Liver (tissue), 8 donors: ENCODE measurements at regions not wholly inside any gene's neighbourhood (a gene's known extent, or its start where the extent isn't known, plus 50 kb on each side); places are given as distances from the start of the nearest gene placed in this dataset.

Experiments used
- DNase-seq: peaks from one replicate; pipeline ENCODE4 v3.0.0-alpha.2; 2017; ENCODE audit warnings: low spot score
- H3K27ac ChIP-seq, 2 donors: one replicate each; pipeline ENCODE4 v1.7.0; 2013; ENCODE audit warnings: inconsistent platforms in 2 of 2, low read length in 2 of 2, control low read depth in 1 of 2, low read depth in 1 of 2, mild to moderate bottlenecking in 1 of 2
- H3K27me3 ChIP-seq, 4 donors: one replicate each; pipeline versions ENCODE4 v1.6.1 to v1.7.0; 2013; ENCODE audit warnings: low read length in 3 of 4, inconsistent platforms in 1 of 4, mild to moderate bottlenecking in 1 of 4, moderate library complexity in 1 of 4; ENCODE audit not compliant: control insufficient read depth in 4 of 4, insufficient read depth in 4 of 4
- H3K36me3 ChIP-seq, 4 donors: one replicate each; pipeline versions ENCODE4 v1.6.1 to v1.7.0; 2013; ENCODE audit warnings: low read length in 3 of 4, mild to moderate bottlenecking in 3 of 4, low read depth in 1 of 4, moderate library complexity in 1 of 4; ENCODE audit not compliant: control insufficient read depth in 4 of 4, insufficient read depth in 3 of 4
- H3K4me1 ChIP-seq, 4 donors: one replicate each; pipeline versions ENCODE4 v1.6.1 to v1.7.0; 2013; ENCODE audit warnings: low read length in 3 of 4, mild to moderate bottlenecking in 3 of 4, moderate library complexity in 1 of 4; ENCODE audit not compliant: control insufficient read depth in 4 of 4, insufficient read depth in 4 of 4
- H3K4me3 ChIP-seq, 3 donors: one replicate each; pipeline versions ENCODE4 v1.6.1 to v1.7.0; 2013; ENCODE audit warnings: low read length in 3 of 3, control low read depth in 1 of 3, low read depth in 1 of 3, mild to moderate bottlenecking in 1 of 3
- H3K9ac ChIP-seq, 2 donors: one replicate each; pipeline ENCODE4 v1.7.0; 2013; ENCODE audit warnings: low read length in 2 of 2, mild to moderate bottlenecking in 2 of 2, moderate library complexity in 2 of 2, control low read depth in 1 of 2, low read depth in 1 of 2
- H3K9me3 ChIP-seq, 4 donors: one replicate each; pipeline versions ENCODE4 v1.6.1 to v1.7.0; 2013; ENCODE audit warnings: low read length in 3 of 4; ENCODE audit not compliant: control insufficient read depth in 4 of 4
- ATF3 ChIP-seq: IDR thresholded peaks from 2 replicates; pipeline ENCODE4 v1.6.1; 2016; ENCODE audit warnings: antibody characterized with exemption
- EGR1 ChIP-seq, 2 donors: IDR thresholded peaks; 2 replicates each; pipeline ENCODE4 v1.6.1; 2016 to 2018; ENCODE audit warnings: antibody characterized with exemption in 2 of 2, low read depth in 2 of 2
- FOXA1 ChIP-seq: IDR thresholded peaks from 2 replicates; pipeline ENCODE4 v1.6.1; 2016; ENCODE audit warnings: antibody characterized with exemption
- FOXA2 ChIP-seq: IDR thresholded peaks from 2 replicates; pipeline ENCODE4 v1.6.1; 2016; ENCODE audit warnings: antibody characterized with exemption
- GABPA ChIP-seq, 2 donors: IDR thresholded peaks in 1 of 2; conservative IDR thresholded peaks in 1 of 2; 2 replicates each; pipeline ENCODE4 v1.6.1; 2016; ENCODE audit warnings: antibody characterized with exemption in 2 of 2, mild to moderate bottlenecking in 1 of 2, moderate library complexity in 1 of 2
- HNF4A ChIP-seq, 2 donors: conservative IDR thresholded peaks; 2 replicates each; pipeline ENCODE4 v1.6.1; 2016; ENCODE audit warnings: antibody characterized with exemption in 2 of 2, mild to moderate bottlenecking in 2 of 2
- HNF4G ChIP-seq: IDR thresholded peaks from 2 replicates; pipeline ENCODE4 v1.6.1; 2016; ENCODE audit warnings: antibody characterized with exemption
- JUND ChIP-seq, 2 donors: IDR thresholded peaks; 2 replicates each; pipeline ENCODE4 v1.6.1; 2016; ENCODE audit warnings: antibody characterized with exemption in 2 of 2
- NR2F2 ChIP-seq: IDR thresholded peaks from 2 replicates; pipeline ENCODE4 v1.6.1; 2016; ENCODE audit warnings: antibody characterized with exemption
- RAD21 ChIP-seq, 2 donors: IDR thresholded peaks; 2 replicates each; pipeline ENCODE4 v1.6.1; 2016; ENCODE audit warnings: antibody characterized with exemption in 2 of 2, mild to moderate bottlenecking in 2 of 2
- RXRA ChIP-seq, 2 donors: IDR thresholded peaks; 2 replicates each; pipeline ENCODE4 v1.6.1; 2017 to 2018; ENCODE audit warnings: antibody characterized with exemption in 2 of 2, mild to moderate bottlenecking in 1 of 2
- SP1 ChIP-seq: IDR thresholded peaks from 2 replicates; pipeline ENCODE4 v1.6.1; 2018; ENCODE audit warnings: antibody characterized with exemption, mild to moderate bottlenecking
- TAF1 ChIP-seq: conservative IDR thresholded peaks from 2 replicates; pipeline ENCODE4 v1.6.1; 2016; ENCODE audit warnings: antibody characterized with exemption, mild to moderate bottlenecking
- YY1 ChIP-seq: IDR thresholded peaks from 2 replicates; pipeline ENCODE4 v1.6.1; 2016; ENCODE audit warnings: antibody characterized with exemption, mild to moderate bottlenecking
- ZBTB33 ChIP-seq: IDR thresholded peaks from 2 replicates; pipeline ENCODE4 v1.6.1; 2016; ENCODE audit warnings: antibody characterized with exemption
- WGBS: extraction: QIAGEN DNeasy Blood & Tissue Kit; methylation state at CpG from one replicate; pipeline ENCODE4 v1.1.7; 2013; 5-methylcytosine and 5-hydroxymethylcytosine counted together
- TF ChIP-seq, protein P1 (sequence below): IDR thresholded peaks from 2 replicates; pipeline ENCODE4 v1.6.1; 2016; ENCODE audit warnings: antibody characterized with exemption
- TF ChIP-seq, protein P2 (sequence below): IDR thresholded peaks from 2 replicates; pipeline ENCODE4 v1.6.1; 2016; ENCODE audit warnings: antibody characterized with exemption, mild to moderate bottlenecking
- TF ChIP-seq, protein P3 (sequence below): fragments of 150-350 bp; IDR thresholded peaks from 2 replicates; pipeline ENCODE4 v1.5.1; 2017; ENCODE audit warnings: improper control_type of control experiment, low read depth, low read length; ENCODE audit not compliant: missing input control
- donor health status: healthy.
- donor health status: healthy.
- donor health status: healthy.
- donor health status: healthy.
- donor health status: healthy.

GRCh38 chr4:54838301-54838700, 180.5 kb downstream of the KIT start:
- no peak for DNase-seq
- TF ChIP-seq, protein P1, sequence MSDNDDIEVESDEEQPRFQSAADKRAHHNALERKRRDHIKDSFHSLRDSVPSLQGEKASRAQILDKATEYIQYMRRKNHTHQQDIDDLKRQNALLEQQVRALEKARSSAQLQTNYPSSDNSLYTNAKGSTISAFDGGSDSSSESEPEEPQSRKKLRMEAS = no peak
- TF ChIP-seq JUND (IDR thresholded peaks at IDR 0.05) (no peak), FOXA1 (no peak), RXRA (IDR thresholded peaks at IDR 0.05) (no peak), ATF3 (no peak), TAF1 (no peak), FOXA2 (no peak), HNF4A (conservative IDR thresholded peaks at IDR 0.05) (no peak), SP1 (no peak), GABPA (IDR thresholded peaks at IDR 0.05 in 1 of 2, conservative IDR thresholded peaks at IDR 0.05 in 1 of 2) (no peak), HNF4G (no peak), YY1 (no peak), ZBTB33 (no peak), NR2F2 (no peak), EGR1 (IDR thresholded peaks at IDR 0.05; ENCODE audit: low read depth in 2 of 2) (no peak), RAD21 (IDR thresholded peaks at IDR 0.05) (no peak)
- TF ChIP-seq, protein P2, sequence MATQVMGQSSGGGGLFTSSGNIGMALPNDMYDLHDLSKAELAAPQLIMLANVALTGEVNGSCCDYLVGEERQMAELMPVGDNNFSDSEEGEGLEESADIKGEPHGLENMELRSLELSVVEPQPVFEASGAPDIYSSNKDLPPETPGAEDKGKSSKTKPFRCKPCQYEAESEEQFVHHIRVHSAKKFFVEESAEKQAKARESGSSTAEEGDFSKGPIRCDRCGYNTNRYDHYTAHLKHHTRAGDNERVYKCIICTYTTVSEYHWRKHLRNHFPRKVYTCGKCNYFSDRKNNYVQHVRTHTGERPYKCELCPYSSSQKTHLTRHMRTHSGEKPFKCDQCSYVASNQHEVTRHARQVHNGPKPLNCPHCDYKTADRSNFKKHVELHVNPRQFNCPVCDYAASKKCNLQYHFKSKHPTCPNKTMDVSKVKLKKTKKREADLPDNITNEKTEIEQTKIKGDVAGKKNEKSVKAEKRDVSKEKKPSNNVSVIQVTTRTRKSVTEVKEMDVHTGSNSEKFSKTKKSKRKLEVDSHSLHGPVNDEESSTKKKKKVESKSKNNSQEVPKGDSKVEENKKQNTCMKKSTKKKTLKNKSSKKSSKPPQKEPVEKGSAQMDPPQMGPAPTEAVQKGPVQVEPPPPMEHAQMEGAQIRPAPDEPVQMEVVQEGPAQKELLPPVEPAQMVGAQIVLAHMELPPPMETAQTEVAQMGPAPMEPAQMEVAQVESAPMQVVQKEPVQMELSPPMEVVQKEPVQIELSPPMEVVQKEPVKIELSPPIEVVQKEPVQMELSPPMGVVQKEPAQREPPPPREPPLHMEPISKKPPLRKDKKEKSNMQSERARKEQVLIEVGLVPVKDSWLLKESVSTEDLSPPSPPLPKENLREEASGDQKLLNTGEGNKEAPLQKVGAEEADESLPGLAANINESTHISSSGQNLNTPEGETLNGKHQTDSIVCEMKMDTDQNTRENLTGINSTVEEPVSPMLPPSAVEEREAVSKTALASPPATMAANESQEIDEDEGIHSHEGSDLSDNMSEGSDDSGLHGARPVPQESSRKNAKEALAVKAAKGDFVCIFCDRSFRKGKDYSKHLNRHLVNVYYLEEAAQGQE = no peak
- TF ChIP-seq, protein P3, sequence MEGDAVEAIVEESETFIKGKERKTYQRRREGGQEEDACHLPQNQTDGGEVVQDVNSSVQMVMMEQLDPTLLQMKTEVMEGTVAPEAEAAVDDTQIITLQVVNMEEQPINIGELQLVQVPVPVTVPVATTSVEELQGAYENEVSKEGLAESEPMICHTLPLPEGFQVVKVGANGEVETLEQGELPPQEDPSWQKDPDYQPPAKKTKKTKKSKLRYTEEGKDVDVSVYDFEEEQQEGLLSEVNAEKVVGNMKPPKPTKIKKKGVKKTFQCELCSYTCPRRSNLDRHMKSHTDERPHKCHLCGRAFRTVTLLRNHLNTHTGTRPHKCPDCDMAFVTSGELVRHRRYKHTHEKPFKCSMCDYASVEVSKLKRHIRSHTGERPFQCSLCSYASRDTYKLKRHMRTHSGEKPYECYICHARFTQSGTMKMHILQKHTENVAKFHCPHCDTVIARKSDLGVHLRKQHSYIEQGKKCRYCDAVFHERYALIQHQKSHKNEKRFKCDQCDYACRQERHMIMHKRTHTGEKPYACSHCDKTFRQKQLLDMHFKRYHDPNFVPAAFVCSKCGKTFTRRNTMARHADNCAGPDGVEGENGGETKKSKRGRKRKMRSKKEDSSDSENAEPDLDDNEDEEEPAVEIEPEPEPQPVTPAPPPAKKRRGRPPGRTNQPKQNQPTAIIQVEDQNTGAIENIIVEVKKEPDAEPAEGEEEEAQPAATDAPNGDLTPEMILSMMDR = no peak
- Histone ChIP-seq H3K4me1 (no peaks in the 10 kb centered on the region), H3K27ac (no peak overlapping the region), H3K27me3 (no peaks in the 10 kb centered on the region), H3K9ac (no peak overlapping the region), H3K36me3 (no peaks in the 10 kb centered on the region), H3K9me3 (no peaks in the 10 kb centered on the region), H3K4me3 (no peak overlapping the region)
- WGBS = 96% methylated on average over 2 of the region's 2 CpGs
